OCI-LY1 (cell line): ENCODE measurements at regions not wholly inside any gene's neighbourhood (a gene's known extent, or its start where the extent isn't known, plus 50 kb on each side); places are given as distances from the start of the nearest gene placed in this dataset.

Source experiments
- H2AFZ ChIP-seq: fragments of 200-600 bp; sonication (generic), shearing (Covaris generic); 2 replicates; pipeline ENCODE4 v1.6.0; 2014; ENCODE audit warnings: antibody characterized with exemption, mild to moderate bottlenecking, low read length
- H3F3A ChIP-seq: fragments of 200-600 bp; sonication (generic), shearing (Covaris generic); 2 replicates; pipeline ENCODE4 v1.6.0; 2014; ENCODE audit warnings: mild to moderate bottlenecking, antibody characterized with exemption, low read length, moderate library complexity; ENCODE audit not compliant: insufficient read depth
- H3K27ac ChIP-seq: fragments of 200-600 bp; sonication (generic); 2 replicates; pipeline ENCODE4 v1.5.1; 2014; ENCODE audit warnings: low read length, mixed run types, mild to moderate bottlenecking, low read depth; ENCODE audit not compliant: poor library complexity, severe bottlenecking
- H3K27me3 ChIP-seq: fragments of 200-600 bp; sonication (generic); 2 replicates; pipeline ENCODE4 v1.6.0; 2014; ENCODE audit warnings: antibody characterized with exemption, mild to moderate bottlenecking, low read length, moderate library complexity; ENCODE audit not compliant: insufficient read depth
- H3K36me3 ChIP-seq: fragments of 200-600 bp; sonication (generic); 2 replicates; pipeline ENCODE4 v1.6.1; 2014; ENCODE audit warnings: mild to moderate bottlenecking, antibody characterized with exemption, low read length, moderate library complexity, mixed read lengths; ENCODE audit not compliant: insufficient read depth
- H3K4me1 ChIP-seq: fragments of 200-600 bp; sonication (generic); 2 replicates; pipeline ENCODE4 v1.5.1; 2014; ENCODE audit warnings: mild to moderate bottlenecking, low read length, moderate library complexity; ENCODE audit not compliant: insufficient read depth, severe bottlenecking
- H3K4me2 ChIP-seq: fragments of 200-600 bp; sonication (generic), shearing (Covaris generic); 2 replicates; pipeline ENCODE4 v1.6.1; 2014; ENCODE audit warnings: low read length
- H3K4me3 ChIP-seq: fragments of 200-600 bp; sonication (generic); 2 replicates; pipeline ENCODE4 v1.5.1; 2014; ENCODE audit warnings: low read length, low read depth, mild to moderate bottlenecking, mixed read lengths; ENCODE audit not compliant: poor library complexity, severe bottlenecking
- H3K79me2 ChIP-seq: fragments of 200-600 bp; shearing (Covaris generic); 2 replicates; pipeline ENCODE4 v1.6.1; 2016; ENCODE audit warnings: mixed run types, low read length, mixed read lengths; ENCODE audit not compliant: insufficient read depth
- H3K9ac ChIP-seq: fragments of 200-600 bp; sonication (generic), shearing (Covaris generic); 2 replicates; pipeline ENCODE4 v1.6.1; 2014; ENCODE audit warnings: mild to moderate bottlenecking, low read length, mixed read lengths
- H3K9me2 ChIP-seq: fragments of 200-600 bp; sonication (generic), shearing (Covaris generic); 2 replicates; pipeline ENCODE4 v1.6.1; 2014; ENCODE audit warnings: low read depth, mild to moderate bottlenecking, low read length, mixed read lengths
- H3K9me3 ChIP-seq: fragments of 200-600 bp; shearing (Covaris generic); 2 replicates; pipeline ENCODE4 v1.6.1; 2014; ENCODE audit warnings: low read length, mixed read lengths
- H4K20me1 ChIP-seq: fragments of 200-600 bp; sonication (generic), shearing (Covaris generic); 2 replicates; pipeline ENCODE4 v1.6.0; 2016; ENCODE audit warnings: mild to moderate bottlenecking, low read length; ENCODE audit not compliant: insufficient read depth
- EZH2 ChIP-seq: fragments of 200-600 bp; sonication (generic), shearing (Covaris generic); IDR thresholded peaks from 2 replicates; pipeline ENCODE4 v1.8.0; 2017; ENCODE audit warnings: borderline replicate concordance, mixed run types, mild to moderate bottlenecking, antibody characterized with exemption, low read length, moderate library complexity, mixed read lengths
- TF ChIP-seq, protein P1 (sequence below): fragments of 200-600 bp; sonication (generic), shearing (Covaris generic); IDR thresholded peaks from 2 replicates; pipeline ENCODE4 v1.5.1; 2017; ENCODE audit warnings: mild to moderate bottlenecking, antibody characterized with exemption, low read length, moderate library complexity, mixed read lengths

DNA sequence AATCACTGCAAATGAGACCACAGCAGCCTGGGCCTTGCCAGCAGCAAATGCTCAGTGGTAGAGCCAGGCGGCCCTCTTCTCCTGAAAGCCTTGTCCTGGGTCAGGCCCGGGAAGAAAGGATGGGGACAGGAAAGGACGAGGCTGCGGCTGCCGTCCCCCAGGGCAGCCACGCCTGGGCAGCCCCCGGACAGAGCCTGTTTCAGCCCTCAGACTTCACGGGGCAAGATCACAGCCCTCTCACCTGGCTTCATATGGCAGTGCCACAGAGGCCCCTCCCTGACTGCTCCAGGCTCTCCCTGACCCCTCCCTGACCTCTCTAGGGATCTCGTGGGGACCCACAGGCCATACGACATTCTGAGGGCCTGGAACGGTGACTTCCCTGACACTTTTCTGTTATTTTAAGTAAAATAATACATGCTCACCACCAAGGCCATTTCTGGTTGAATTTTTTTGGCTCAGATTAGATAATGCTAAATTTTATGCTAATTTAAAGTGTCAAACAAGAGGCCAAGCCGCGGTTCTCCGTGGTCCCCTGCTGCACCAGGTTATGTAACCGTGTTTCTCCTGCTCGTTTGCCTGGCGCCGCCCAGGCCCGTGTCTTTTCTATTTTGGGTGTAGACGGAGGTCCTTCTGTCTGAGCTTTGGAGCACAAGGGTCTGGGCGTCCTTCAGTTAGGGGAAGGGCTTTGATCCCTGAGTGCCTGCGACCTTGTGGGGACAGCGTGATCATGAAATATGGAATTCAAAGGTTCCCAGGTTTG lies 59.9 kb upstream of the BHLHE23 start:
- Histone ChIP-seq H3K79me2 (no peaks in the 10 kb centered on the region), H3K27ac (no peak overlapping the region), H3F3A (no peaks in the 10 kb centered on the region), H3K36me3 (no peaks in the 10 kb centered on the region), H4K20me1 (no peaks in the 10 kb centered on the region), H3K4me2 (no peak overlapping the region), H3K4me3 (no peak overlapping the region), H3K9me3 (no peaks in the 10 kb centered on the region), H3K4me1 (no peaks in the 10 kb centered on the region), H3K9ac (no peak overlapping the region), H2AFZ (no peak overlapping the region), H3K9me2 (no peaks in the 10 kb centered on the region), H3K27me3 (no peaks in the 10 kb centered on the region)
- TF ChIP-seq EZH2: no peak
- TF ChIP-seq, protein P1, sequence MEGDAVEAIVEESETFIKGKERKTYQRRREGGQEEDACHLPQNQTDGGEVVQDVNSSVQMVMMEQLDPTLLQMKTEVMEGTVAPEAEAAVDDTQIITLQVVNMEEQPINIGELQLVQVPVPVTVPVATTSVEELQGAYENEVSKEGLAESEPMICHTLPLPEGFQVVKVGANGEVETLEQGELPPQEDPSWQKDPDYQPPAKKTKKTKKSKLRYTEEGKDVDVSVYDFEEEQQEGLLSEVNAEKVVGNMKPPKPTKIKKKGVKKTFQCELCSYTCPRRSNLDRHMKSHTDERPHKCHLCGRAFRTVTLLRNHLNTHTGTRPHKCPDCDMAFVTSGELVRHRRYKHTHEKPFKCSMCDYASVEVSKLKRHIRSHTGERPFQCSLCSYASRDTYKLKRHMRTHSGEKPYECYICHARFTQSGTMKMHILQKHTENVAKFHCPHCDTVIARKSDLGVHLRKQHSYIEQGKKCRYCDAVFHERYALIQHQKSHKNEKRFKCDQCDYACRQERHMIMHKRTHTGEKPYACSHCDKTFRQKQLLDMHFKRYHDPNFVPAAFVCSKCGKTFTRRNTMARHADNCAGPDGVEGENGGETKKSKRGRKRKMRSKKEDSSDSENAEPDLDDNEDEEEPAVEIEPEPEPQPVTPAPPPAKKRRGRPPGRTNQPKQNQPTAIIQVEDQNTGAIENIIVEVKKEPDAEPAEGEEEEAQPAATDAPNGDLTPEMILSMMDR: no peak

DNA sequence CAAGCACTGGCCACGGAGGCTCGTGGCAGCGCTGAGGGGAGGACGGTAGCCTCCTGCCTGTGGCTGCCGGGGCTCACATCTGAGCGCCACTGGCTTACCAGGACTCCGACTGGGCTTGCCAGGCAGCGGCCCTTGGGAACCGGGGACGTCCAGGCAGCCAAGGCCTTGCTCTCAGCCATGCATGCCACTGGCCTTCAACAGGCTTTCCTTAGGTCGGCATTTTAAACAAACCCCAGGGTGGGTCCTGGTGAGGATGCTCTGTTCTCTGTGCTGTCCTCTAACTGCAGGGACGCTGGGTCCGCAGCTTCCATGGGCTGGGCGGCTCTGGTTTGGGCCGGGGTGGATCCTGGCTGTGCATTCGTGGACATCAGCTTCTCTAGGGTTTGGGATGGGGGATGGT lies 59.1 kb upstream of the BHLHE23 start:
- H3K4me2 ChIP-seq: no peak overlapping the region
- no peak overlapping the region for H3K9ac ChIP-seq
- H3K4me3 ChIP-seq: no peak overlapping the region
- no peaks in the 10 kb centered on the region for H3K36me3 ChIP-seq
- no peaks in the 10 kb centered on the region for H3F3A ChIP-seq
- TF ChIP-seq, protein P1: no peak
- H3K4me1 ChIP-seq: no peaks in the 10 kb centered on the region
- no peak overlapping the region for H3K27ac ChIP-seq
- H3K79me2 ChIP-seq: no peaks in the 10 kb centered on the region
- no peak overlapping the region for H2AFZ ChIP-seq
- H3K9me3 ChIP-seq: no peaks in the 10 kb centered on the region
- no peaks in the 10 kb centered on the region for H3K9me2 ChIP-seq
- H3K27me3 ChIP-seq: no peaks in the 10 kb centered on the region
- no peaks in the 10 kb centered on the region for H4K20me1 ChIP-seq

DNA sequence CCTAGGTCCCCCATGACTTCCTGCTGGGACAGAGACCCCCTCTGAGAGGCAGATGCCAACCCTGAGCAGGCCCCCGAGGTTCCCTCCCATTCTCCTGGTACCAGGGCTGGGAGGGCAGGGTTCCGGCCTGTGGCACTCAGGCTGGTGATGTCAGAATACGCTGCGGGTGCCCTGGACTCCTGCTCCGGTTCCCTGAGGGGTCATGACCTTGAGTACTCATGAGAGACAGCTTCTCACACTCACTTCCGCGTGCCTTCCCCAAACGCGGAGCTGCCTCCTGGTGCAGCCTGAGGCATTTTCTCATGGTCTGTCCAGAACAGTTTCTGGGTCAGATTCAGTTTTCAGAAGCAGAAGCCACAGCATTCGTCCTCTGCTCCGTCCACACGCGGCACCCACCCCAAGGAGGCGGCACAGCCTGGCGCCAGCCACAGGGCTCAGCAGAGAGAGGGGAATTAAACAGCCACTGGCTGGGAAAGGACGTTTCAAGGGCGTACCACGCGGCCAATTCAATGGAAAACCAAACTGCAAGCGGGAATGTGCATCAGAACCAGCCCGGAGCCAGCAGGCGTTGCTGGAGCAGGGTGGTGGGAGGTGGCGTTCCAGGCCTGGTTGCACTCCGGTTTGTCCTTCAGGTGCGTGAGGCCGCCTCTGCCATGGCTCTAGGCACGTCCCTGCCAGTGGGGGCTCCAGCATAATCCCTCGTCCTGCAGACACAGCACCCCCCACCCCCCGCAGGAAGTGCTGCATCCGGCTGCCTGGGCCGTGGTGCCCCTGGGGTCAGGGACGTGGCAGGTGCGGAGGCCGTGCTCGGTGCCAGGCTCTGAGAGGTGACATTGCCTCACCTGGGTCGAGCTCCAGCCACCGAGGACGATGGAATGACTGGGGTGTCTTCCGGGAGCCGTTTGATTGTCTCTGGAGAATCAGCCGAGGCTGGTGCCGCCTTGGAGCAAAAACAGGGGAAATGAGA lies 58.3 kb upstream of the BHLHE23 start:
- no peak overlapping the region for H2AFZ ChIP-seq
- no peak overlapping the region for H3K9ac ChIP-seq

More for the DNA sequence above, 58.3 kb upstream of the BHLHE23 start:
- H3K9me2 ChIP-seq: no peaks in the 10 kb centered on the region
- H4K20me1 ChIP-seq: no peaks in the 10 kb centered on the region
- TF ChIP-seq EZH2: no peak
- TF ChIP-seq, protein P1: no peak
- H3K4me3 ChIP-seq: no peak overlapping the region
- no peaks in the 10 kb centered on the region for H3K4me1 ChIP-seq
- H3K27me3 ChIP-seq: no peaks in the 10 kb centered on the region
- H3K27ac ChIP-seq: no peak overlapping the region
- no peaks in the 10 kb centered on the region for H3F3A ChIP-seq
- no peaks in the 10 kb centered on the region for H3K9me3 ChIP-seq
- H3K4me2 ChIP-seq: no peak overlapping the region
- no peaks in the 10 kb centered on the region for H3K36me3 ChIP-seq
- H3K79me2 ChIP-seq: no peaks in the 10 kb centered on the region
